NOMO-1 treated with dmso at 0.1 percent for 144 hours (cell line): ENCODE measurements at regions not wholly inside any gene's neighbourhood (a gene's known extent, or its start where the extent isn't known, plus 50 kb on each side); places are given as distances from the start of the nearest gene placed in this dataset.

Experiments
- DNase-seq: peaks from one replicate; lab custom pipeline; 2025; ENCODE audit not compliant: unreplicated experiment; lab: John Stamatoyannopoulos, UW

DNA sequence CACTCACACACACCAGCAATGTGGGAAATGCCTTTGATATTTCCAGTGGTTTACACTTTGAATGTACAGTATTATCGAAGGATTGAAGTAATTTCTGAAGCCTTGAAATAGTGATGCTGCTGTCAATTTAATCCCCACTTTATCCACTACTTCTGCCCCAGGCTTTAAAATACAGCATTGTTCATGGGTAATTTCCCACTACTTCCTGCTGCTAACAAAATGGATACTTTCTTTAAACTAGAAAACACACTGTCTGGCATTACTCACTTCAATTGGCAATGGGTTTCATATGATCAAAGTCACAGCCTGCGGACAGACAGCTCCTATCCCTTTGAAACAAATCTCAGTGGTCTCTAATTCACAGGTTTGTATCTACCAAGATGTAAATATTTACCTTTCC is 292.2 kb downstream of the CDH11 start:
- DNase-seq, result no peak

DNA sequence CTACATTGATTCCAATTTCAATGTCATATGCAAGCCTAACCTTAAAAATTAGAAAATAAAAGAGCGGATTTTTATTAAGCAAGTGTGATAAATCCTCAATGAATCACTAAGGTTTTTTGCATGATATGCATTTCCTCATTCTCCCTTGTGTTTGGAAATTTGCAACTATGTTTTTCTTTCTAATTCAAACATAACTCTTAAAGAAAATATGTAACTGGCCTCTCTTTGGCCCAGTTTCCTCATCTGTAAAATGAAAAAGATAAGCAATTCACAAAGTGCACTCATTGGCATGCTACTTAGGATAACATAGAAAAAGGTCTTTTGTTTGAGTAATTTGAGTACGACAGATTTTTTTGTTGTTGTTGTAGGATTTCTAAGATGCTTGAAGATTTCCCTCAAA is 295.5 kb downstream of the CDH11 start:
- DNase-seq, result no peak

GRCh38 chr16:64823481-64824075 is 298.3 kb downstream of the CDH11 start:
- no peak for DNase-seq

DNA sequence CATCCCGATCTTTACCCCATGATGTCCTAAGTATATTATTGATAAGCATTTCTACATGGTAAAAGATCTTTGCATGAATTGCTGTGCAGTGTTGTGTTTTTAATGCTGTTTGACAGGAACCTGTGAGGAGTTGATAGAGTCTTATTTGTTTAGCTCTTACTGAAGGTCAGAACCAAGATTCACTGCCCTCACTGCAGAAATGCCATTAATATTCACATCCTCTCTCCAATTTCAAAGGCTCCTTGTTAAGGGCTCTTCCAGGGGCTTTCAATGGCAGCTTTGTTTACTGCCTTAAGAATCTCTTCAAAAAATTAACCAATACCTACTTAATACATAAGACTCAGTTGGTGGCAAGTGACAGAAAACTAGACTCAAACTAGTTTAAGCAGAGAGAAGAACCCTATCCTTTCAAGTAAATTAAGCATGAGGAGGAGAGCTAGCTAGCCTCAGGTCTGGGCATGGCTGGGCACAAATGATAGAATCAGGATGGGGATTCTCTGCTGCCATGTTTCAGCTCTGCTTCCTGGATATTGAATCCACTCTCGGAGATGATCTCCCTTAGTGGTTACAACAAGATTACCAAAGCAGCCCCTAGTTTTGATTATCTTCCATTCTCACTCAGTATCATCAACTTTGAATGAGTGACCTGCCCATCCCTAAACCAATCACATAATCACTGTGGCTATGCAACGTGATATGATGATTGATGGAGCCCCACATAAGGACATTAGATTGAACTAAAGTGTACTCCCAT is 311.8 kb downstream of the CDH11 start:
- DNase-seq, result no peak

DNA sequence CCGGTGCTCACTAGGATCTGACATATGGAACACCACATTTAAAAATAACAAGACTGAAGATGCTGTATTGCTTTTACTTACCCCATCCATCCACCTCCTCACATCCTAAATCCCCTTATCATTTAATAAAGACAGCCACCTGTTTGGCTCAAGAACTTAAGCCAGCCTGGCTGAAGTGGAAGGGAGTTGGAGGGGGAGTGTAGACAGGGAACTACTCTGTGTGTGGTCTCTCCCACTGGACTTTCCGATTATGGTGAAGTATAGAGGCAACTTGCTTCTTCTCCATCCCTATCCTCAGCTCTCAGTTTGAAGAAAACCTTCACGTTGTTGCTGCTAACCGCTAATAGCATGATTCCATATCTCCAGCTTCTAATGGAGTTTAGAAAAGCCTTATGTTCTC is 313.4 kb downstream of the CDH11 start:
- no peak for DNase-seq

GRCh38 chr16:64791756-64792155 is 330.1 kb downstream of the CDH11 start:
- no peak for DNase-seq

- no peak for DNase-seq
Observed at GRCh38 chr16:64784635-64785034, 337.2 kb downstream of the CDH11 start.

DNA sequence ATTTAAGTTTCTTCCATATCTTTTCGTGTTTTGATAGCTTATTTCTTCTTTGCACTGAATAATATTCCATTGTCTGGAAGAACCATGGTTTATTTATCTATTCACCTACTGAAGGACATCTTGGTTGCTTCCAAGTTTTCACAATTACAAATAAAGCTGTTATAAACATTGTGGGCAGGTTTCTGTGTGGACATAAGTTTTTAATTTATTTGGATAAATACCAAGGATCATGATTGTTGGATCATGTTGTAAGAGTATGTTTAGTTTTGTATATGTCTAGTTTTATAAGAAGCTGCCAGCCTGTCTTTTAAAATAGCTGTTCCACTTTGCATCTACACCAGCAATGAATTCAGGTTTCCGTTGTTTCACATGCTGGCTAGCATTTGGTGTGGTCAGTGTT is 339.4 kb downstream of the CDH11 start:
- no peak for DNase-seq

- no peak for DNase-seq
Observed at GRCh38 chr16:64780445-64780844, 341.4 kb downstream of the CDH11 start.

DNA sequence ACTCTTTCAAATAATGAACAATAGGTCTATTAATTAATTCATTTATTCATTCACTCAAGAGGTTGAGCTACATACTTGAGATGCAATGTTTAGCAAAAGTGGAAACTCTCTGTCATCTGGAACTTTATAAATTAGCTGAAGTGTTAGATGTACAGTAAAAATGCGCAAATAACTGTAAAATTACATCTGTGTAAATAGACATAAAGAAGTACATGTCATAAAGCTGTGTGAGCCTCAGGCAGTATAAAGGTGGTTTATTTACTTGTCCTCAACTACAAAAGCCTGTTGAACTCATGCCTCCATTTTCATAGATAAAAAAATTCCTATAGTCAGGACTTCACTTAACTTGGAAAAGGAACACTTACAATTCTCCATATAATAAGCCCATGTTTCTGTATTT is 343.1 kb downstream of the CDH11 start:
- DNase-seq, result no peak

GRCh38 chr16:64773638-64774037 is 348.2 kb downstream of the CDH11 start:
- DNase-seq, result no peak

- DNase-seq, result no peak
Observed at GRCh38 chr16:64773184-64773583, 348.7 kb downstream of the CDH11 start.

DNA sequence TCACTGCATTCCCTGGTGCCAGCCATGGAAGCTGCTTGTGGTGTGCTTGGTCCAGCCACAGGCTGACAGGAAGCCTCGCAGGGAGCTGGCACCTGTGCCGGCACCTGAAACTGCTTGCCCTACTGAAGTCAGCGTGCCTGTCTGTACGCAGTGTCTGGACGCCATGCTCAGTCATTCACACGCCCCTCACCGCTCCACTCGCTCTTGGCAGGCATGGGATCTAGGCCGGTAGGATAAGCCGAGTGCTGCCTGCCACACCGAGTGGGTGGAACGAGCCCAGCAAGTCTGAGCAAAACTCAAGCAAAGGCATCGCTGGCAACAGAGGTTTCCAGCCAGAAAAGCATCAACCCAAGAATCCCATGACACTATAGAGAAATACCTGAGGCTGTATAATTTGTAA is 350.6 kb downstream of the CDH11 start:
- no peak for DNase-seq

GRCh38 chr16:64762211-64762610 is 359.7 kb downstream of the CDH11 start:
- DNase-seq, result no peak

- DNase-seq, result no peak
Observed at GRCh38 chr16:64754279-64754678, 367.6 kb downstream of the CDH11 start.

GRCh38 chr16:64751906-64752305 is 370.0 kb downstream of the CDH11 start:
- no peak for DNase-seq

DNA sequence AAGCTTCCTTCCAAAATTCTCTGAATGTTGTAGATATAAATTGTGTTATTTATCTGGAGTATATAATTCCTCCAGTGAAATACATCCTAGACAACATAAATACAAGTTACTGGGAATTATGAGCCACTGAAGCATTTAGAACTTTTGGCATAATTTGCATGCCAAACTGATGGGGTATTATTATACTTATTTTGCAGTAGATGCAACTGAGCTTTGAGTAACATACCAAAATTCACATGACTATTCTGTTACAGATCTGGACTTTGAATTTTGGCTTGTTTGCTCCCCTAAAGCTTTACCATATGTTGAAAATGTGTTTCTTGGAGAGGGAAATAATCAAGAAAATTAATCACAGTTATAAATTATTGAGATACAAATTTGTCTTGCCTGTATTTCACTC is 372.5 kb downstream of the CDH11 start:
- no peak for DNase-seq

GRCh38 chr16:64745258-64745930 is 376.5 kb downstream of the CDH11 start:
- DNase-seq, result no peak

- DNase-seq, result no peak
Observed at GRCh38 chr16:64742455-64743223, 379.2 kb downstream of the CDH11 start.

DNA sequence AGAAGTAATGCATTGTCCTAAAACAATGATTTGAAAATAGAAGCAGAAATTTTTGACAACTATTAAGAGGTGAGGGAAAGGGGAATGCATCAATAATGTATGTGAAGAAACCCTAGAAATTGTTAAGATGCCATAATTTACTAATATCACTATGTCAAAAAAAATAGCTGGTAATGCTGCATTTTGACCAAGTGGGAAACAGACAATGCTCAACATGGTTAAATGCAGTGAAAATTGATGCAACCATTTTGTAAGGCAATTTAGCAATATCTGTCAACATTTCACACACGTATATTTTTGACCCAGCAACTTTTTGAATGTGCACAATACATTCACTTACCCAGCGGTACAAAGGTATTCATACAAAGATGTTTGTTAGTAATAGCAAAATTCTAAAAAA is 381.6 kb downstream of the CDH11 start:
- no peak for DNase-seq

DNA sequence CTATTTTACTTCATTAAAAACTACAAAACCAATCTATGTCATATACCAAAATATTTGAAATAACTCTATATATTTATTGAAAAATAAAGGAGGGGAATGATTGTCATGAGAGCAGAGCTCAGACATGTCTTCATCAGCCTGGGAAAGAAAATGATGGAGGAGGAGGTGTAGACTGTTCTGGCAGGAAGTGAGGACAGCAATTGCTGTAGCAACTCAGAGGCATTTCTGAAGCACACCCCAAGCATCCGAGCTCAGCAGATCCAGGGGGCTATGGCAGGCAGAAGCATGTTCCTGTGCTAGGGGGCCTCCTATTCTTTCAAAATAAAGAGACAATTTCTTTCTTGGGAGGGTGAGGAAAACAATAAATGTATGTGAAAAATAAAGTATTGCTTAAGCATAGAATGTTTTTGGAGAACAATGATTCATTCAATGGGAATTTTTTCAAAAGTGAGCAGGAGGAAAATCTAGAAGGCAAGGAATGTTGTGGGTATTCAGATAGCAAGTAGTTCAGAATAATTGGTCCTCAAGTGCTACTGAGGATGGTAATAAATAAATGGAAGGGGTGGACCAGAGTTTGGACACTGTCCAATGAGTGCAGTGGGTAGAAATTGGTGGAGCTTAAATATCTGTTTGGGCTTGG is 383.4 kb downstream of the CDH11 start:
- DNase-seq, result no peak
